ENCODE measurements at regions not wholly inside any gene's neighbourhood (a gene's known extent, or its start where the extent isn't known, plus 50 kb on each side); places are given as distances from the start of the nearest gene placed in this dataset.

GRCh38 chr16:79768276-79768970 is 167.9 kb upstream of the MAF start:
- DNase-seq, result no peak

DNA sequence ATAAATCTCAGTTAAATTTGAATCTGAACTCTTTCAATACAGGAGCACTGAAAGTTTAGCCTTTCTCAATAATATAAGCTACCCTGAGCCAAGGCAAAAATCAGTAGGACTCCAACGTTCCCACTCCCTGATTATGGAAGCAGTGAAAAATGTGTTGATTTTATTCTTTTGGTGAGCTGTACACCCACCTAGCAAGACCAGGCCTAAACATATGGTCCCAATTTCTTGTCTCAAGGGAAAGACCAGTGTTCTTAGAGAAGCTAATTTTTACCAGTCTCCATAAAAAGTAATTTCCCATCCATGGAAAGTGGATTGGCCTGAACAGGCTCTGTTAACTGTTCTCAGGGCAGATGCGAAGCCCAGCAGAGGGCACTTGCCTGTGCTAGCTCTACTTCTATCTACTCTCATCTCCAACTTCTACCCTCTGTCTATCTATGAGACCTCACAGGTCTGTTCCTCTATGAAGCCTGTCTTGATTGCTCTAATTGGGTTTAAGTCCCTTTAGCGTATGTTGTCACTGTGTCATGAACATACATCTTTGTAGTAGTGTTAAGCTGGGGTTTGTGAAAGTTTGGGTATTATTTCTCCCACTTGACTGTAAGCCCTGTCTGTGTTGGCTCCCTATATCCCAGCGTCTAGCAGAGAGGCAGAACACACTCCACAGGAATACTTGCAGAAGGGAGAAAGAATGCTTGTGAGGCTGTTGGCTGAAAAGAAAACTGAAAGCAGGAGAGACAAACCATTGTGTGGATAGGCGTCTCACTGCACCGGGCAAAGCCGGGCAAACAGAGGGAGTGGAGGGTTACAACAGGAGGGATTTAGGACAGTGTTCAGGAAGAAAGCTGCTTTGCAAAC is 167.1 kb upstream of the MAF start:
- no peak for DNase-seq

DNA sequence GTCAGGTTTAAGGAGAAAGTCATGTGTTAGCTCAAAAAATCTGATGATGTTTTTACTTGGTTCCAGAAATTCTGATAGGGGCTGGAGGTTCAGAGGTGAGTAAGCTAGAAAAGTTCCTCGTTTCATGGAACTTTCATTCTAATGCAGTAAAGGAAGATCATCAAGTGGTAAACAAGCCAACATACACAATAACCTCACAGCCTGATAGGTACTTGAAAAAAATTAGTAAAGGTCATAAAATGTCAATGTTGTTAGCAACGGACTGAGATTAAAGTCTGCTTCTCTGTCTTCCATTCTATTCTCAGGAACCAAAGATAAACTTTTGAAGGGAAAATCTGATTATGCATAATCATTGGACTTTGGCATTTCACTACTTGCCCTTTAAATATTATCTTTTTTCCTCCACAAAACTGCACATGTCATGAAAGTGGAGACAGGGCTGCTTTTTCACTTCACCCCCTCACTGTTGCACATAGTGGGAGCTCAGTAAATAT is 165.4 kb upstream of the MAF start:
- no peak for DNase-seq

- DNase-seq, result no peak
Measured at GRCh38 chr16:79765431-79765830, 164.9 kb upstream of the MAF start.

DNA sequence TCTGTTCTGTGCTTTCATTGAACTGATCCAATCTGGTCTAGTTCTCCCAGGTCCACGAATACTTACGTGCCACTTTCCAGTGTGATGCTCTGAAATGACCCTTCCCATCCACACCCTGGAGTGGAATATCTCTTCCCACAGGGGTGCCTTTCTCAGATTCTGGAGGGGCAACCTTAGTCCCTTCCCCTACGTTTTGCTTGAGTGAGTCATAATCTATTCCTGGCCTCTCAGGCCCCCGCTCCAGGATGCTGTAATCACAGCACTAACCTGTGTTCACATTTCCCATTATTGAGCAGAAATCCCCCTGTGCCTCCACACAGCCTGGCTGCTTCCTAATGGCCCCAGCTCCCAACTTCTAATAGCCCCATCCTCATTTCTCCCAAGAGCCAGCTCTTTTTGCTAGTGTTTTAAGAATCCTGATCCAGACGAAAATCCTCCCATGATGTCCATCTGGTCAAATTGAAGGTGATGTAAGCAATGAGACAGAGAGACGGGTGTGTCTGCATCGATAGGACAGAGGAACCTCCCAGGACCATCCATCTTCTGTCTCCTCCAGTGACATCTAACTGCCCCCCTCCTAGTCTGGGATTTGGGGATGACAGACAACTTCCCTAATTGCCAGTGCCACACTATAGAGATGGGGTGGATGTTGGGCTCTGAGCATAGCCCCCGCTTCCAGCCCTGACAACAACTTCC is 164.0 kb upstream of the MAF start:
- no peak for DNase-seq

GRCh38 chr16:79762217-79762616 is 161.7 kb upstream of the MAF start:
- DNase-seq, result no peak

GRCh38 chr16:79758615-79759346 is 158.2 kb upstream of the MAF start:
- no peak for DNase-seq

GRCh38 chr16:79757968-79758367 is 157.4 kb upstream of the MAF start:
- DNase-seq, result no peak

- no peak for DNase-seq
Measured at GRCh38 chr16:79757163-79757562, 156.6 kb upstream of the MAF start.

DNA sequence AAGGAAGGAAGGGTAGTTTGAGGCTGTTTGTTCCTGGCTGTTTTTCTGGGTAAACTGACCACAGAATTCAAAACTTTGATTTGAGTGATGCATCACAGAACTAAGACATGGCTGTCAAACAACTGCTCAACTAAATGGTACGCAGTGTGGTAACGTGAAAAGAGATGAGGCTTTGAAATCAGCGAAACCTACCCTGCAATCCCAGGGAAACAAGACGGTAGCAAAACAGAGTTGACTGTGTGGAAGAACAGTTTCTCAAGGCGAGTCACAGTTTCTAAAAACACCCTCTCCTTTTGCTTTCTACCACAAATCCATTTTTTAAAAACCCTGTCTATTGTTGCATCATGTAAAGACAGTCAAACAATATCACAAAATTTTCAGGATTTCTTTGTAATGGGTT is 156.0 kb upstream of the MAF start:
- no peak for DNase-seq

- DNase-seq, result no peak
Measured at GRCh38 chr16:79754501-79754900, 154.0 kb upstream of the MAF start.

GRCh38 chr16:79754081-79754480 is 153.5 kb upstream of the MAF start:
- DNase-seq, result no peak

DNA sequence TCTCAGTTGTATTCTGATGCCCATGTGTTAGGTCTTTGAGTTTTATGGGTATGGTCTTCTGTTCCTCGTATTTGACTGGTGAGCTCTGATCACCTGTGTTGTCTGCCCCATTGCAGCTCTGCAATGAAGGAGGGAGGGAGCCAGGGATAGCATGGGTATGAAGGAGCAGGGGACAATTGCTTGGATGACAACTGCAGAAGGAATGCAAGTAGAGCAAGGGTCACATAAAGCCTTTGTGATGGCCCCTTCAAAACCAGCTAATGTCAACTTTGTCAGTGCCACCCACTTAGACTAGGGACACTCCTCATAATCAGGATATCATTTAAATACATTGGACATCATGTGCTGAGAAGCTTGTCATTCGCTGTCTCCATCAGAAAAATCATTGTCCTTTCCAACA is 152.7 kb upstream of the MAF start:
- no peak for DNase-seq

- no peak for DNase-seq
Measured at GRCh38 chr16:79752396-79752795, 151.9 kb upstream of the MAF start.

GRCh38 chr16:79751471-79752184 is 151.1 kb upstream of the MAF start:
- DNase-seq, result no peak

GRCh38 chr16:79750311-79750710 is 149.8 kb upstream of the MAF start:
- DNase-seq, result no peak

DNA sequence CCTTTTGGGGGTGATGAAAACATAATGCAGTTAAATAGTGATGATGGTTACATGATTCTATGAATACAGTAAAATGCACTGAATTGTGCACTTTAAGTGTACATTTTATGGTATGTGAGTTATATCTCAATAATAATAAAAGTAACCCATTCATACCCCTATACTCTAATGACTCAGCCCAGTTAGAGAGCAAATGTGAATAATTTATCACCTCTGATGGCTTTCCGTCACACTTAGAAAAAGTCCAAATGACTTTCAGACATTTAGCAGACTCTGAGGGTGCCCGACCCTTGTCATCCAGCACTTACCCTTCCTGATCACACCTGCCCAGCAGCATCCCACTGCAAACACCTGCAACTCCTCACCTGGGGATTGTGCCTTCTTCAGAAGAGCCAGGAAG is 148.1 kb upstream of the MAF start:
- no peak for DNase-seq

- DNase-seq, result no peak
Measured at GRCh38 chr16:79747688-79748087, 147.2 kb upstream of the MAF start.

- DNase-seq, result no peak
Measured at GRCh38 chr16:79740252-79740651, 139.7 kb upstream of the MAF start.

DNA sequence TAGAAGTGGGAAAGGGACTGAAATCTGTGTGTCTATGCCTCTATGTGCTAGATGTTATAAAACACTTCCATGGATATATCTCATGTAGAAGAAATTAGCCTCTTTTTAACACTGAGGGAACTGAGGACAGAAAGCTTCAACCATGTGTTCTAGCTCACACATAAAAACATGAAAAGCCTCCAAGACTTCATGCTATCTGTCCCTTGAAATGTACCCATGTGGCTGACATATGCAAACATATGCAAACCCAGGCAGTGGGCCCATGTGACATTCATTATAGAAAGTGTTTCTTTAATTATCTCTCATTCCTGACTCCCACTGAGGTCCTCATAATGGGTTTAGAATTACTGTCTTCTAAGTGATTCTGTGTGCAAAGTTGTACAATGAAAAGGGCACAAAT is 134.7 kb upstream of the MAF start:
- DNase-seq, result no peak

DNA sequence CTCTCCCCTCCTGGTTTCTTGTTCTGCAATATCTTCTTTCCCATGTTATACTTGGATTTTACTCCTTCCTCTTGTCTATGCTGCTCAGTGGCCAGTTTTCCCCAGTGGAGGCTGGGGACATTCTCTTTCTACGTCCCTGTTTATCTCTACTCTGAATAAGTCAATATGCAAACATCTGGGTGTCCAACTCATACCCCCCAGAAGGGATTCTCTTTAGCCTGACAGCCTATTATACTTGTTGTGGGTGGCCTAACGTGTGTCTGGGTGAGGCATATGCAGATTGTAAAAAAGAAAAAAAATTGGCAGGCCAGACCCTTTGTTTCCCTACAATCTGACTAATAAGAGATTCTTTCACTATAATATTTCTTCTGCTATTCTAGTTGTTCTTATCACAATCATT is 134.2 kb upstream of the MAF start:
- DNase-seq, result no peak

DNA sequence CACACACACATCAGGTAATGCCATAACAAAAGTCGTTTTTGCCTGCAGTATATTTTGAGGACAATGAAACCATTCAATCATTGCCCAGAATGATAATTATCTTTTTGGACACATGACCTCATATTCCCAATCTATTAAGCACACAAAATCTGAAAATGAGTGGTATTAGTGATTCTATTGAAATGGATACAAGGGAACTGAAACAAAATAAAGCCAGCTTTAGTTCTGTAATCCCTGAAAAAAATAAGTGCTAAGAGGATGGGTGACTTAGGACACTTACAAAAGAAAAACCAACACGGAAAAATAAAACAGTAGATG is 128.3 kb upstream of the MAF start:
- no peak for DNase-seq

Measured in CD4-positive, alpha-beta T cell treated with Interleukin-15 for 1 hour (primary cell).